ENCODE measurements at regions not wholly inside any gene's neighbourhood (a gene's known extent, or its start where the extent isn't known, plus 50 kb on each side); places are given as distances from the start of the nearest gene placed in this dataset.

GRCh38 chr6:66849843-66850242 is 1142.8 kb upstream of the EYS start:
- ChIA-PET POLR2A (no interaction called here), CTCF (no interaction called here)
- TF ChIP-seq NR3C1 (IDR thresholded peaks at IDR 0.05): no peak
- TF ChIP-seq POLR2A (IDR thresholded peaks at IDR 0.05; ENCODE audit: low read length): no peak
- TF ChIP-seq GATA3 (IDR thresholded peaks at IDR 0.05; ENCODE audit: borderline replicate concordance): no peak
- no peak for TF ChIP-seq ELK1 (IDR thresholded peaks at IDR 0.05; ENCODE audit: low read depth, low read length)
- TF ChIP-seq PBX3 (IDR thresholded peaks at IDR 0.05): no peak
- TF ChIP-seq HEYL (CRISPR knock-in tag; IDR thresholded peaks at IDR 0.05): no peak
- TF ChIP-seq CBX8 (IDR thresholded peaks at IDR 0.05): no peak
- TF ChIP-seq REST (IDR thresholded peaks at IDR 0.05): no peak
- TF ChIP-seq KDM5A (IDR thresholded peaks at IDR 0.05): no peak
- TF ChIP-seq CHD4 (IDR thresholded peaks at IDR 0.05; ENCODE audit: borderline replicate concordance): no peak
- TF ChIP-seq NPAS2 (CRISPR knock-in tag; IDR thresholded peaks at IDR 0.05; ENCODE audit: borderline replicate concordance): no peak
- no peak for TF ChIP-seq BCL3 (IDR thresholded peaks at IDR 0.05)
- no peak for TF ChIP-seq PHF8 (IDR thresholded peaks at IDR 0.05; ENCODE audit: borderline replicate concordance, low read depth)
- no peak for TF ChIP-seq HOXA7 (CRISPR knock-in tag; IDR thresholded peaks at IDR 0.05)
- TF ChIP-seq ZSCAN20 (CRISPR knock-in tag; IDR thresholded peaks at IDR 0.05): no peak
- TF ChIP-seq EHMT2 (IDR thresholded peaks at IDR 0.05; ENCODE audit: low read depth): no peak
- H3K4me2 ChIP-seq: no peak overlapping the region
- H3K27ac ChIP-seq: no peak overlapping the region
- no peaks in the 10 kb centered on the region for H3K4me1 ChIP-seq
- no peak overlapping the region for H3K4me3 ChIP-seq
- ATAC-seq: no peak
- no peak for DNase-seq (ENCODE audit: low read depth in 1 of 2, low spot score in 1 of 2)
- no peak for FAIRE-seq
- H3K9me3 ChIP-seq: no peaks in the 10 kb centered on the region

- no peak for ATAC-seq
- no peak for TF ChIP-seq JUN (IDR thresholded peaks at IDR 0.05)
- no peak overlapping the region for H3K4me3 ChIP-seq
- no peak for FAIRE-seq
- no peaks in the 10 kb centered on the region for H3K9me3 ChIP-seq
- no peak for DNase-seq (ENCODE audit: low read depth in 1 of 2, low spot score in 1 of 2)
- 18% methylated on average over 3 of the region's 3 CpGs for WGBS (ENCODE audit: missing lambda C conversion rate)
- CTCF ChIA-PET: no interaction called here
- POLR2A ChIA-PET: no interaction called here
- H3K4me1 ChIP-seq: no peaks in the 10 kb centered on the region
- H3K4me2 ChIP-seq: no peak overlapping the region
- no peak overlapping the region for H3K27ac ChIP-seq
Measured at GRCh38 chr6:66848244-66848953, 1141.4 kb upstream of the EYS start.

GRCh38 chr6:66838764-66839163 is 1131.7 kb upstream of the EYS start:
- POLR2A ChIA-PET: no interaction called here
- CTCF ChIA-PET: no interaction called here
- H3K27ac ChIP-seq: no peak overlapping the region
- H3K4me3 ChIP-seq: no peak overlapping the region
- H3K4me1 ChIP-seq: no peaks in the 10 kb centered on the region
- no peak overlapping the region for H3K4me2 ChIP-seq
- DNase-seq (ENCODE audit: low read depth in 1 of 2, low spot score in 1 of 2): no peak
- ATAC-seq: no peak
- no peak for FAIRE-seq
- WGBS (ENCODE audit: missing lambda C conversion rate): 15% methylated on average over 5 of the region's 5 CpGs
- no peaks in the 10 kb centered on the region for H3K9me3 ChIP-seq
- TF ChIP-seq JUNB (IDR thresholded peaks at IDR 0.05): no peak
- no peak for TF ChIP-seq JUN (IDR thresholded peaks at IDR 0.05)
- no peak for TF ChIP-seq CHD2 (IDR thresholded peaks at IDR 0.05; ENCODE audit: low read length, partially characterized antibody)
- no peak for TF ChIP-seq CEBPB (IDR thresholded peaks at IDR 0.05)
- TF ChIP-seq CBX2 (IDR thresholded peaks at IDR 0.05; ENCODE audit: borderline replicate concordance, low read depth): no peak
- no peak for TF ChIP-seq ZFP36 (IDR thresholded peaks at IDR 0.05; ENCODE audit: borderline replicate concordance, partially characterized antibody)
- TF ChIP-seq FOXS1 (CRISPR knock-in tag; IDR thresholded peaks at IDR 0.05): no peak
- no peak for TF ChIP-seq CHD4 (IDR thresholded peaks at IDR 0.05; ENCODE audit: borderline replicate concordance)
- no peak for TF ChIP-seq BHLHE40 (IDR thresholded peaks at IDR 0.05; ENCODE audit: low read depth, low read length)
- TF ChIP-seq ELK1 (IDR thresholded peaks at IDR 0.05; ENCODE audit: low read depth, low read length): no peak
- no peak for TF ChIP-seq HES2 (IDR thresholded peaks at IDR 0.05)

All from A549 (cell line).